Cardiac muscle cell (in vitro differentiated cells and primary cell): ENCODE measurements at regions not wholly inside any gene's neighbourhood (a gene's known extent, or its start where the extent isn't known, plus 50 kb on each side); places are given as distances from the start of the nearest gene placed in this dataset.
A peak's percentile ranks its signal among the peaks of the same experiment; 100 is the strongest.

Experiments used
- DNase-seq, 2 donors: peaks; one replicate each; pipeline versions ENCODE4 v3.0.0 to v3.0.0-alpha.2; 2010 to 2017; ENCODE audit warnings: low read depth in 1 of 2, low spot score in 1 of 2
- H3K27ac ChIP-seq: fragments of 200-600 bp; sonication (generic); 2 replicates; pipeline ENCODE4 v1.5.1; 2016
- H3K27me3 ChIP-seq: fragments of 200-600 bp; sonication (generic); 2 replicates; pipeline ENCODE4 v1.6.0; 2016; ENCODE audit warnings: control low read depth
- H3K36me3 ChIP-seq: fragments of 200-600 bp; sonication (generic); 2 replicates; pipeline ENCODE4 v1.5.1; 2016; ENCODE audit warnings: control low read depth
- H3K4me1 ChIP-seq: fragments of 200-600 bp; sonication (generic); 2 replicates; pipeline ENCODE4 v1.8.1; 2017; ENCODE audit warnings: low read depth, mild to moderate bottlenecking, mixed run types
- H3K4me3 ChIP-seq: fragments of 200-600 bp; sonication (generic); 2 replicates; pipeline ENCODE4 v1.5.1; 2016; ENCODE audit warnings: mild to moderate bottlenecking
- H3K9me3 ChIP-seq: fragments of 200-600 bp; sonication (generic); 2 replicates; pipeline ENCODE4 v1.5.1; 2017; ENCODE audit warnings: low read depth, mild to moderate bottlenecking, control low read depth
- CTCF ChIP-seq: IDR thresholded peaks from 2 replicates; pipeline ENCODE4 v1.5.1; 2012; ENCODE audit warnings: low read depth, mild to moderate bottlenecking, low read length

DNA sequence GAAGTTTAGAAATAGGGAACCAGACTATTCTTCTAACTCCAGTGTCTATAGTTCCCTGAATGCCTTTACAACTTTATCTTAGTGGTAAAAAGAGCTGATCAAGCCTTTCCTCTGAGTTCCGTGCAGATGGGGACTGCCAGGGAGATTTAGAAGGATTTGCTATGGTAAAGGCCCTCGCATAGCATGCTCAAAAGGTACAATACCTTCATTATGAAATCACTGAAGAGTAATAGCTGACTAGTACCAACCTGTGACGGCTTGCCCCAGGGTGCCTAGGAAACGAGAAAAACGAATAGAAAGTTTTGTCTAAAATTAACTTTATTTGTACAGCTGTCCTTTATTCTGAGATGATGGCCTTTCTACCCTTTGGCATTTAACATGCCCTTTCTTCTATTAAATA is 150.1 kb upstream of the ARHGAP42 start:
- Histone ChIP-seq H3K4me1 (no peaks in the 10 kb centered on the region), H3K36me3 (no peaks in the 10 kb centered on the region), H3K9me3 (no peaks in the 10 kb centered on the region), H3K27ac (no peak overlapping the region), H3K27me3 (no peaks in the 10 kb centered on the region), H3K4me3 (no peak overlapping the region)
- no peak for DNase-seq
- TF ChIP-seq CTCF: no peak

DNA sequence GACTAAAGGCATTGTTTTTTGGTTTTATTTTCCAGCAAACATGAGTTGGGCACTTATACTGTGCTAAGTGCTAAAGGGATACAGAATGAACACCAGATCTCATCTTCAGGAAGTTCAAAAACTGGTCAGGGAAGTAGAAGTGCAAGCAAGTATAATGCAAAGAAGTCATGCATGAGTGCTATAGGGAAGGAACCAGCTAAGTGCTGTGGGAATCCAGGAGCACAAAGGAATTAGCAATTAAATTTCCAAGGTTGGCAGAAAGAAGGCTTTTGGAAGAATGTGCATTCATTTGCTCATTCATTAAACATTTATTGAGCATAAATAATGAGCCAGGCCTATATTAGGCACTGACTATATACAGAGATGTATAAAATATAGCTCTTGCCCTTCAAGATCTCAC is 143.7 kb upstream of the ARHGAP42 start:
- no peak overlapping the region for H3K27ac ChIP-seq
- no peak for DNase-seq
- no peaks in the 10 kb centered on the region for H3K27me3 ChIP-seq
- H3K4me3 ChIP-seq: no peak overlapping the region
- no peaks in the 10 kb centered on the region for H3K9me3 ChIP-seq
- H3K4me1 ChIP-seq: no peaks in the 10 kb centered on the region
- H3K36me3 ChIP-seq: no peaks in the 10 kb centered on the region
- no peak for TF ChIP-seq CTCF

- Histone ChIP-seq H3K9me3 (no peaks in the 10 kb centered on the region), H3K27me3 (no peaks in the 10 kb centered on the region), H3K4me1 (no peaks in the 10 kb centered on the region), H3K4me3 (no peak overlapping the region), H3K36me3 (no peaks in the 10 kb centered on the region), H3K27ac (no peak overlapping the region)
- DNase-seq: no peak
- TF ChIP-seq CTCF: no peak
Measured at GRCh38 chr11:100545556-100545955, 141.5 kb upstream of the ARHGAP42 start.

- no peaks in the 10 kb centered on the region for H3K4me1 ChIP-seq
- no peaks in the 10 kb centered on the region for H3K36me3 ChIP-seq
- no peak overlapping the region for H3K4me3 ChIP-seq
- H3K27ac ChIP-seq: no peak overlapping the region
- no peaks in the 10 kb centered on the region for H3K9me3 ChIP-seq
- no peaks in the 10 kb centered on the region for H3K27me3 ChIP-seq
- TF ChIP-seq CTCF: no peak
- DNase-seq: no peak
Measured at GRCh38 chr11:100545970-100546369, 141.1 kb upstream of the ARHGAP42 start.

GRCh38 chr11:100546714-100547113 is 140.4 kb upstream of the ARHGAP42 start:
- Histone ChIP-seq H3K9me3 (no peaks in the 10 kb centered on the region), H3K4me1 (no peaks in the 10 kb centered on the region)
- DNase-seq: peak; percentile 42 to 63

More at GRCh38 chr11:100546714-100547113, 140.4 kb upstream of the ARHGAP42 start:
- TF ChIP-seq CTCF: no peak
- Histone ChIP-seq H3K4me3 (no peak overlapping the region), H3K27ac (no peak overlapping the region), H3K36me3 (no peaks in the 10 kb centered on the region), H3K27me3 (no peaks in the 10 kb centered on the region)
